HepG2 (cell line): ENCODE measurements at regions not wholly inside any gene's neighbourhood (a gene's known extent, or its start where the extent isn't known, plus 50 kb on each side); places are given as distances from the start of the nearest gene placed in this dataset.

Source experiments
- ATAC-seq: fragments of 200-7000 bp; cut with Tn5 transposase; 3 replicates; pipeline ENCODE4 v1.9.1; 2020; ENCODE audit warnings: mild to moderate bottlenecking, moderate library complexity
- BruUV-seq: library from RNA; stranded (reverse); fragments of 400-500 nt; replicated peaks from 2 replicates; lab custom pipeline; 2021; lab: Mats Ljungman, UMichigan
- CTCF ChIA-PET: fragments of 300-600 bp; formaldehyde crosslinking; extraction: SDS; loops from one replicate; lab custom pipeline; 2021; ENCODE audit warnings: low total read pairs, inconsistent platforms, low intra/inter-chr PET ratio; lab: Yijun Ruan, JAX
- POLR2A ChIA-PET: fragments of 350-600 bp; sonication (Branson Sonifier 250); formaldehyde crosslinking; loops from one replicate; lab custom pipeline; 2020; ENCODE audit warnings: antibody characterized with exemption, inconsistent platforms; lab: Yijun Ruan, JAX
- DNase-seq: peaks from one replicate; pipeline ENCODE4 v3.0.0-alpha.2; 2015; ENCODE audit warnings: low spot score
- FAIRE-seq: peaks from 3 replicates; lab custom pipeline; 2011; peaks lifted over from hg19 to GRCh38; lab: Jason Lieb, UNC
- H2AFZ ChIP-seq: one replicate; pipeline ENCODE4 v1.6.1; 2011; ENCODE audit warnings: low read length, inconsistent platforms
- H3K27ac ChIP-seq: fragments of 300-600 bp; 3 replicates; pipeline ENCODE4 v1.8.0; 2011; ENCODE audit warnings: mixed run types, mild to moderate bottlenecking, mixed read lengths, low read length, inconsistent platforms; ENCODE audit not compliant: insufficient read depth; ENCODE audit errors: extremely low read length
- H3K27me3 ChIP-seq, 2 experiments: fragments of 200-600 bp in 1 of 2; 2 replicates in 1 of 2; 3 replicates in 1 of 2; pipeline versions ENCODE4 v1.6.0 to v1.8.0; 2011; ENCODE audit warnings: low read length in 2 of 2, mild to moderate bottlenecking in 2 of 2, moderate library complexity in 2 of 2, inconsistent platforms in 1 of 2; ENCODE audit not compliant: insufficient read depth in 2 of 2, control insufficient read depth in 1 of 2
- H3K36me3 ChIP-seq, 2 experiments: fragments of 200-600 bp in 1 of 2; replicated peaks in 1 of 2; 2 replicates in 1 of 2; 3 replicates in 1 of 2; pipeline versions ENCODE4 v1.5.1 to v1.8.0; 2011; ENCODE audit warnings: low read length in 2 of 2, inconsistent platforms in 1 of 2; ENCODE audit not compliant: insufficient read depth in 2 of 2, control insufficient read depth in 1 of 2
- H3K4me1 ChIP-seq: 2 replicates; pipeline ENCODE4 v1.5.1; 2012; ENCODE audit warnings: low read length, inconsistent platforms; ENCODE audit not compliant: insufficient read depth
- H3K4me2 ChIP-seq: 2 replicates; pipeline ENCODE4 v1.6.0; 2011; ENCODE audit warnings: low read depth, low read length, inconsistent platforms
- H3K4me3 ChIP-seq, 3 experiments: fragments of 200-600 bp in 1 of 3; sonication (generic), shearing (Covaris generic) in 1 of 3; replicated peaks in 1 of 3; 2 replicates each; pipeline ENCODE4 v1.5.1; 2011 to 2016; ENCODE audit warnings: low read length in 3 of 3, inconsistent platforms in 2 of 3, low read depth in 2 of 3, mild to moderate bottlenecking in 2 of 3, control low read depth in 1 of 3, mixed read lengths in 1 of 3; ENCODE audit not compliant: insufficient read depth in 1 of 3
- H3K79me2 ChIP-seq: one replicate; pipeline ENCODE4 v1.6.1; 2011; ENCODE audit warnings: low read length, inconsistent platforms; ENCODE audit not compliant: insufficient read depth
- H3K9ac ChIP-seq: 2 replicates; pipeline ENCODE4 v1.6.0; 2011; ENCODE audit warnings: mild to moderate bottlenecking, low read depth, low read length, inconsistent platforms; ENCODE audit not compliant: insufficient read depth
- H3K9me3 ChIP-seq: 2 replicates; pipeline ENCODE4 v1.5.1; 2012; ENCODE audit warnings: mild to moderate bottlenecking, low read length
- H4K20me1 ChIP-seq: 2 replicates; pipeline ENCODE4 v1.6.0; 2011; ENCODE audit warnings: inconsistent platforms, mild to moderate bottlenecking, low read length, moderate library complexity; ENCODE audit not compliant: insufficient read depth
- CBX1 ChIP-seq: IDR thresholded peaks from one replicate; pipeline ENCODE4 v1.6.1; 2016; ENCODE audit warnings: antibody characterized with exemption, low read depth
- FIP1L1 ChIP-seq: fragments of 200-400 bp; formaldehyde crosslinking; IDR thresholded peaks from 2 replicates; pipeline ENCODE4 v1.6.1; 2018; ENCODE audit warnings: low read depth, mild to moderate bottlenecking, low read length, moderate library complexity, borderline replicate concordance; ENCODE audit not compliant: insufficient read depth
- NRL ChIP-seq: sonication (generic); formaldehyde crosslinking; IDR thresholded peaks from 2 replicates; pipeline ENCODE4 v1.5.0; 2020; ENCODE audit warnings: missing genetic modification reagents, mild to moderate bottlenecking, moderate library complexity, borderline replicate concordance
- PBX3 ChIP-seq: sonication (generic); formaldehyde crosslinking; IDR thresholded peaks from 2 replicates; pipeline ENCODE4 v1.8.1; 2023; ENCODE audit warnings: missing genetic modification reagents, inconsistent platforms, borderline replicate concordance
- SAFB2 ChIP-seq: sonication (generic); formaldehyde crosslinking; IDR thresholded peaks from 2 replicates; pipeline ENCODE4 v1.5.1; 2020; ENCODE audit warnings: missing genetic modification reagents, low read depth, mild to moderate bottlenecking, borderline replicate concordance
- SP1 ChIP-seq, 2 experiments: fragments of 450-650 bp in 1 of 2; sonication (generic) in 1 of 2; formaldehyde crosslinking in 1 of 2; IDR thresholded peaks; 2 replicates each; pipeline versions ENCODE4 v1.4.0 to v1.6.1; 2016 to 2020; ENCODE audit warnings: missing genetic modification reagents in 1 of 2
- SRY ChIP-seq: sonication (generic); formaldehyde crosslinking; IDR thresholded peaks from 2 replicates; pipeline ENCODE4 v1.8.0; 2022; ENCODE audit warnings: mild to moderate bottlenecking, missing genetic modification reagents
- TSC22D2 ChIP-seq: sonication (generic); formaldehyde crosslinking; IDR thresholded peaks from 2 replicates; pipeline ENCODE4 v1.5.1; 2020; ENCODE audit warnings: missing genetic modification reagents, mild to moderate bottlenecking, borderline replicate concordance
- ZBTB46 ChIP-seq: sonication (generic); formaldehyde crosslinking; IDR thresholded peaks from 2 replicates; pipeline ENCODE4 v1.4.0; 2020; ENCODE audit warnings: mild to moderate bottlenecking, missing genetic modification reagents, borderline replicate concordance
- ZNF331 ChIP-seq: sonication (generic); formaldehyde crosslinking; IDR thresholded peaks from 2 replicates; pipeline ENCODE4 v1.4.0; 2020; ENCODE audit warnings: missing genetic modification reagents
- ZNF446 ChIP-seq: sonication (generic); formaldehyde crosslinking; IDR thresholded peaks from 2 replicates; pipeline ENCODE4 v1.5.0; 2020; ENCODE audit warnings: mild to moderate bottlenecking, missing genetic modification reagents
- ZNF567 ChIP-seq: sonication (generic); formaldehyde crosslinking; IDR thresholded peaks from 2 replicates; pipeline ENCODE4 v1.8.1; 2023; ENCODE audit warnings: mild to moderate bottlenecking, missing genetic modification reagents, borderline replicate concordance
- ZNF614 ChIP-seq: IDR thresholded peaks from 2 replicates; pipeline ENCODE4 v1.6.1; 2018; ENCODE audit warnings: missing biosample characterization, missing genetic modification reagents, inconsistent platforms, borderline replicate concordance
- WGBS: methylation state at CpG from one replicate; pipeline ENCODE4 v1.1.6; 2017; ENCODE audit warnings: low lambda C conversion rate; 5-methylcytosine and 5-hydroxymethylcytosine counted together
- in situ Hi-C: cut with HindIII; loops from 2 replicates; pipeline ENCODE4 v1.10.0; 2017; ENCODE audit warnings: low pct_unique_long_range_greater_than_20kb; ENCODE audit not compliant: extremely low pct_ligation_motif_present
- intact Hi-C: fragments of 100-400 bp; cut with micrococcal nuclease; formaldehyde crosslinking; loops from one replicate; pipeline ENCODE4 v1.10.0; 2022; ENCODE audit not compliant: unreplicated experiment
- TF ChIP-seq, protein P1 (sequence below): sonication (generic); formaldehyde crosslinking; IDR thresholded peaks from 2 replicates; pipeline ENCODE4 v1.4.0; 2020; ENCODE audit warnings: missing genetic modification reagents

GRCh38 chr18:75809926-75810255 is 382.4 kb upstream of the SMIM21 start:
- intact Hi-C loops: no loop called here
- DNase-seq (no peak), FAIRE-seq (no peak), ATAC-seq (no peak)
- Histone ChIP-seq H3K9me3 (no peaks in the 10 kb centered on the region), H3K27me3 (peaks cover 0 to 11% of the 10 kb centered on the region in 2 experiments; a peak in 2 of 5 replicates), H2AFZ (no peak overlapping the region), H3K9ac (no peak overlapping the region), H3K36me3 (no peaks in the 10 kb centered on the region), H3K4me1 (no peaks in the 10 kb centered on the region), H3K27ac (no peak overlapping the region), H3K4me3 (no peak overlapping the region), H3K4me2 (no peak overlapping the region), H4K20me1 (no peaks in the 10 kb centered on the region), H3K79me2 (no peaks in the 10 kb centered on the region)
- TF ChIP-seq SP1 (IDR thresholded peaks at IDR 0.05) (no peak), SP1 (CRISPR knock-in tag; IDR thresholded peaks at IDR 0.05) (no peak), SAFB2 (no peak), CBX1 (no peak), SRY (CRISPR knock-in tag) (no peak), ZNF567 (CRISPR knock-in tag) (no peak), FIP1L1 (no peak), ZBTB46 (CRISPR knock-in tag) (no peak), ZNF331 (CRISPR knock-in tag) (no peak), ZNF614 (CRISPR knock-in tag) (no peak), NRL (CRISPR knock-in tag) (no peak), PBX3 (CRISPR knock-in tag) (no peak), TSC22D2 (no peak), ZNF446 (CRISPR knock-in tag) (no peak)
- TF ChIP-seq, protein P1, sequence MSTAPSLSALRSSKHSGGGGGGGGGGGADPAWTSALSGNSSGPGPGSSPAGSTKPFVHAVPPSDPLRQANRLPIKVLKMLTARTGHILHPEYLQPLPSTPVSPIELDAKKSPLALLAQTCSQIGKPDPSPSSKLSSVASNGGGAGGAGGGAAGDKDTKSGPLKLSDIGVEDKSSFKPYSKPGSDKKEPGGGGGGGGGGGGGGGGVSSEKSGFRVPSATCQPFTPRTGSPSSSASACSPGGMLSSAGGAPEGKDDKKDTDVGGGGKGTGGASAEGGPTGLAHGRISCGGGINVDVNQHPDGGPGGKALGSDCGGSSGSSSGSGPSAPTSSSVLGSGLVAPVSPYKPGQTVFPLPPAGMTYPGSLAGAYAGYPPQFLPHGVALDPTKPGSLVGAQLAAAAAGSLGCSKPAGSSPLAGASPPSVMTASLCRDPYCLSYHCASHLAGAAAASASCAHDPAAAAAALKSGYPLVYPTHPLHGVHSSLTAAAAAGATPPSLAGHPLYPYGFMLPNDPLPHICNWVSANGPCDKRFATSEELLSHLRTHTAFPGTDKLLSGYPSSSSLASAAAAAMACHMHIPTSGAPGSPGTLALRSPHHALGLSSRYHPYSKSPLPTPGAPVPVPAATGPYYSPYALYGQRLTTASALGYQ (CRISPR knock-in tag): no peak
- in situ Hi-C loops: no loop called here
- CTCF ChIA-PET: no interaction called here
- POLR2A ChIA-PET: no interaction called here
- BruUV-seq: no TSS peak
- 23% methylated on average over 6 of the region's 6 CpGs for WGBS
